ENCODE measurements at regions not wholly inside any gene's neighbourhood (a gene's known extent, or its start where the extent isn't known, plus 50 kb on each side); places are given as distances from the start of the nearest gene placed in this dataset.

- TF ChIP-seq, protein P1, sequence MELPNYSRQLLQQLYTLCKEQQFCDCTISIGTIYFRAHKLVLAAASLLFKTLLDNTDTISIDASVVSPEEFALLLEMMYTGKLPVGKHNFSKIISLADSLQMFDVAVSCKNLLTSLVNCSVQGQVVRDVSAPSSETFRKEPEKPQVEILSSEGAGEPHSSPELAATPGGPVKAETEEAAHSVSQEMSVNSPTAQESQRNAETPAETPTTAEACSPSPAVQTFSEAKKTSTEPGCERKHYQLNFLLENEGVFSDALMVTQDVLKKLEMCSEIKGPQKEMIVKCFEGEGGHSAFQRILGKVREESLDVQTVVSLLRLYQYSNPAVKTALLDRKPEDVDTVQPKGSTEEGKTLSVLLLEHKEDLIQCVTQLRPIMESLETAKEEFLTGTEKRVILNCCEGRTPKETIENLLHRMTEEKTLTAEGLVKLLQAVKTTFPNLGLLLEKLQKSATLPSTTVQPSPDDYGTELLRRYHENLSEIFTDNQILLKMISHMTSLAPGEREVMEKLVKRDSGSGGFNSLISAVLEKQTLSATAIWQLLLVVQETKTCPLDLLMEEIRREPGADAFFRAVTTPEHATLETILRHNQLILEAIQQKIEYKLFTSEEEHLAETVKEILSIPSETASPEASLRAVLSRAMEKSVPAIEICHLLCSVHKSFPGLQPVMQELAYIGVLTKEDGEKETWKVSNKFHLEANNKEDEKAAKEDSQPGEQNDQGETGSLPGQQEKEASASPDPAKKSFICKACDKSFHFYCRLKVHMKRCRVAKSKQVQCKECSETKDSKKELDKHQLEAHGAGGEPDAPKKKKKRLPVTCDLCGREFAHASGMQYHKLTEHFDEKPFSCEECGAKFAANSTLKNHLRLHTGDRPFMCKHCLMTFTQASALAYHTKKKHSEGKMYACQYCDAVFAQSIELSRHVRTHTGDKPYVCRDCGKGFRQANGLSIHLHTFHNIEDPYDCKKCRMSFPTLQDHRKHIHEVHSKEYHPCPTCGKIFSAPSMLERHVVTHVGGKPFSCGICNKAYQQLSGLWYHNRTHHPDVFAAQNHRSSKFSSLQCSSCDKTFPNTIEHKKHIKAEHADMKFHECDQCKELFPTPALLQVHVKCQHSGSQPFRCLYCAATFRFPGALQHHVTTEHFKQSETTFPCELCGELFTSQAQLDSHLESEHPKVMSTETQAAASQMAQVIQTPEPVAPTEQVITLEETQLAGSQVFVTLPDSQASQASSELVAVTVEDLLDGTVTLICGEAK (IDR thresholded peaks at IDR 0.05) = no peak
- TF ChIP-seq, protein P1 (CRISPR knock-in tag; IDR thresholded peaks at IDR 0.05) = no peak
- TF ChIP-seq TRIM28 (IDR thresholded peaks at IDR 0.05) (no peak), HMGXB4 (CRISPR knock-in tag; IDR thresholded peaks at IDR 0.05) (no peak), CEBPG (CRISPR knock-in tag; IDR thresholded peaks at IDR 0.05) (no peak), CEBPG (tag; conservative IDR thresholded peaks at IDR 0.05 in 1 of 2, IDR thresholded peaks at IDR 0.05 in 1 of 2) (no peak), HDAC6 (IDR thresholded peaks at IDR 0.05; ENCODE audit: low read depth, low read length) (no peak), EP400 (IDR thresholded peaks at IDR 0.05) (no peak), ETS1 (conservative IDR thresholded peaks at IDR 0.05; ENCODE audit: control insufficient read depth, low read depth, low read length) (no peak), MCM5 (IDR thresholded peaks at IDR 0.05; ENCODE audit: low read depth) (no peak), CBX1 (IDR thresholded peaks at IDR 0.05; ENCODE audit: low read depth) (no peak), HDAC2 (IDR thresholded peaks at IDR 0.05) (no peak), TAF1 (IDR thresholded peaks at IDR 0.05; ENCODE audit: control insufficient read depth, extremely low read depth, insufficient read depth, low read length, severe bottlenecking) (no peak)
Measured at GRCh38 chr17:14760719-14761411, 460.0 kb downstream of the HS3ST3B1 start (continued).
